Mammary epithelial cell (primary cell): ENCODE measurements at regions not wholly inside any gene's neighbourhood (a gene's known extent, or its start where the extent isn't known, plus 50 kb on each side); places are given as distances from the start of the nearest gene placed in this dataset.

Experiments
- EZH2 ChIP-seq: IDR thresholded peaks from 2 replicates; pipeline ENCODE4 v1.6.1; 2012; ENCODE audit warnings: low read length, inconsistent platforms, borderline replicate concordance
- TF ChIP-seq, protein P1 (sequence below), 2 donors: IDR thresholded peaks in 1 of 2; conservative IDR thresholded peaks in 1 of 2; 2 replicates each; pipeline ENCODE4 v1.5.1; 2011 to 2012; ENCODE audit warnings: inconsistent platforms in 2 of 2, low read length in 2 of 2, mild to moderate bottlenecking in 2 of 2, control low read depth in 1 of 2, low read depth in 1 of 2; ENCODE audit not compliant: insufficient read depth in 1 of 2; ENCODE audit errors: extremely low read depth in 1 of 2

DNA sequence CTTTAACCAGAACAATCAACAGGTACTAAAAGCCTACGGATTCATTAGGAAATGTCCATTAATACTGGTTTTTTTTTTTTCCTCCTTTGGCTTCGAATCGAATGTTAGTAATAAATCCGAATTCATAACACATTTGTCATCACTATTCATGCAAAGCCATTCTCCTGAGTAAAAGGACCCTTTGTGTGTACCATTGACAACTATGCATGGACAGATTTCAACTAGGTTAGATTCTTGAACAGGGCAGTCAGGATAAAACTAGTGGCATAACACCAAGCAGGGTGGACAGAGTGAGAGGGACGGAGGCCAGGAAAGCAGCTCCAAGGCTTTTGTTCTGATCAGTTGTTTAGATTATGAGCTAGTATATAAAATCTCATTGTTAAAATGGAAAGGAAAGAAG is 1722.0 kb upstream of the TENM3 start:
- TF ChIP-seq, protein P1, sequence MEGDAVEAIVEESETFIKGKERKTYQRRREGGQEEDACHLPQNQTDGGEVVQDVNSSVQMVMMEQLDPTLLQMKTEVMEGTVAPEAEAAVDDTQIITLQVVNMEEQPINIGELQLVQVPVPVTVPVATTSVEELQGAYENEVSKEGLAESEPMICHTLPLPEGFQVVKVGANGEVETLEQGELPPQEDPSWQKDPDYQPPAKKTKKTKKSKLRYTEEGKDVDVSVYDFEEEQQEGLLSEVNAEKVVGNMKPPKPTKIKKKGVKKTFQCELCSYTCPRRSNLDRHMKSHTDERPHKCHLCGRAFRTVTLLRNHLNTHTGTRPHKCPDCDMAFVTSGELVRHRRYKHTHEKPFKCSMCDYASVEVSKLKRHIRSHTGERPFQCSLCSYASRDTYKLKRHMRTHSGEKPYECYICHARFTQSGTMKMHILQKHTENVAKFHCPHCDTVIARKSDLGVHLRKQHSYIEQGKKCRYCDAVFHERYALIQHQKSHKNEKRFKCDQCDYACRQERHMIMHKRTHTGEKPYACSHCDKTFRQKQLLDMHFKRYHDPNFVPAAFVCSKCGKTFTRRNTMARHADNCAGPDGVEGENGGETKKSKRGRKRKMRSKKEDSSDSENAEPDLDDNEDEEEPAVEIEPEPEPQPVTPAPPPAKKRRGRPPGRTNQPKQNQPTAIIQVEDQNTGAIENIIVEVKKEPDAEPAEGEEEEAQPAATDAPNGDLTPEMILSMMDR (conservative IDR thresholded peaks at IDR 0.05 in 1 of 2, IDR thresholded peaks at IDR 0.05 in 1 of 2; ENCODE audit: extremely low read depth in 1 of 2, insufficient read depth in 1 of 2, low read depth in 1 of 2, low read length in 2 of 2), result no peak
- no peak for TF ChIP-seq EZH2
